GM18505 (cell line): ENCODE measurements at regions not wholly inside any gene's neighbourhood (a gene's known extent, or its start where the extent isn't known, plus 50 kb on each side); places are given as distances from the start of the nearest gene placed in this dataset.

Source experiments
- ATAC-seq: cut with Tn5 transposase; IDR thresholded peaks from one replicate; pipeline ENCODE4 v1.9.1; 2021; ENCODE audit not compliant: unreplicated experiment
- POLR2A ChIP-seq: IDR thresholded peaks from 4 replicates; pipeline ENCODE4 v1.6.1; 2011; ENCODE audit warnings: borderline replicate concordance; ENCODE audit not compliant: insufficient read depth, insufficient read length; ENCODE audit errors: extremely low read depth

- no peak for TF ChIP-seq POLR2A
- no peak for ATAC-seq
These were observed 864.6 kb upstream of the FBXO33 start for GRCh38 chr14:40296821-40297220.

- no peak for ATAC-seq
- TF ChIP-seq POLR2A, result no peak
These were observed 860.4 kb upstream of the FBXO33 start for GRCh38 chr14:40292664-40293063.

- ATAC-seq, result no peak
- no peak for TF ChIP-seq POLR2A
These were observed 850.0 kb upstream of the FBXO33 start for GRCh38 chr14:40282196-40282595.

GRCh38 chr14:40280652-40281051 lies 848.4 kb upstream of the FBXO33 start:
- ATAC-seq, result no peak
- no peak for TF ChIP-seq POLR2A

GRCh38 chr14:40273417-40273816 lies 841.2 kb upstream of the FBXO33 start:
- no peak for TF ChIP-seq POLR2A
- no peak for ATAC-seq

GRCh38 chr14:40271480-40271879 lies 839.2 kb upstream of the FBXO33 start:
- TF ChIP-seq POLR2A, result no peak

GRCh38 chr14:40269436-40269835 lies 837.2 kb upstream of the FBXO33 start:
- no peak for ATAC-seq
- TF ChIP-seq POLR2A, result no peak

More at GRCh38 chr14:40271480-40271879, 839.2 kb upstream of the FBXO33 start:
- no peak for ATAC-seq

GRCh38 chr14:40268236-40268635 lies 836.0 kb upstream of the FBXO33 start:
- ATAC-seq, result no peak
- no peak for TF ChIP-seq POLR2A

GRCh38 chr14:40265096-40265495 lies 832.9 kb upstream of the FBXO33 start:
- no peak for ATAC-seq
- no peak for TF ChIP-seq POLR2A

GRCh38 chr14:40252817-40253447 lies 820.7 kb upstream of the FBXO33 start:
- ATAC-seq, result no peak
- no peak for TF ChIP-seq POLR2A

GRCh38 chr14:40248671-40249070 lies 816.4 kb upstream of the FBXO33 start:
- TF ChIP-seq POLR2A, result no peak
- ATAC-seq, result no peak

GRCh38 chr14:40240245-40240859 lies 808.1 kb upstream of the FBXO33 start:
- no peak for ATAC-seq
- TF ChIP-seq POLR2A, result no peak

GRCh38 chr14:40232302-40232701 lies 800.1 kb upstream of the FBXO33 start:
- TF ChIP-seq POLR2A, result no peak
- no peak for ATAC-seq

GRCh38 chr14:40229676-40230075 lies 797.4 kb upstream of the FBXO33 start:
- TF ChIP-seq POLR2A, result no peak

GRCh38 chr14:40222996-40223395 lies 790.8 kb upstream of the FBXO33 start:
- no peak for ATAC-seq
- TF ChIP-seq POLR2A, result no peak

More at GRCh38 chr14:40229676-40230075, 797.4 kb upstream of the FBXO33 start:
- ATAC-seq, result no peak

- ATAC-seq, result no peak
- TF ChIP-seq POLR2A, result no peak
These were observed 789.2 kb upstream of the FBXO33 start for GRCh38 chr14:40221428-40221827.

GRCh38 chr14:40219032-40219431 lies 786.8 kb upstream of the FBXO33 start:
- no peak for TF ChIP-seq POLR2A
- no peak for ATAC-seq
